Liver (tissue), 8 donors: ENCODE measurements at regions not wholly inside any gene's neighbourhood (a gene's known extent, or its start where the extent isn't known, plus 50 kb on each side); places are given as distances from the start of the nearest gene placed in this dataset.

Source experiments
- DNase-seq: peaks from one replicate; pipeline ENCODE4 v3.0.0-alpha.2; 2017; ENCODE audit warnings: low spot score
- H3K27ac ChIP-seq, 2 donors: one replicate each; pipeline ENCODE4 v1.7.0; 2013; ENCODE audit warnings: inconsistent platforms in 2 of 2, low read length in 2 of 2, control low read depth in 1 of 2, low read depth in 1 of 2, mild to moderate bottlenecking in 1 of 2
- H3K27me3 ChIP-seq, 4 donors: one replicate each; pipeline versions ENCODE4 v1.6.1 to v1.7.0; 2013; ENCODE audit warnings: low read length in 3 of 4, inconsistent platforms in 1 of 4, mild to moderate bottlenecking in 1 of 4, moderate library complexity in 1 of 4; ENCODE audit not compliant: control insufficient read depth in 4 of 4, insufficient read depth in 4 of 4
- H3K36me3 ChIP-seq, 4 donors: one replicate each; pipeline versions ENCODE4 v1.6.1 to v1.7.0; 2013; ENCODE audit warnings: low read length in 3 of 4, mild to moderate bottlenecking in 3 of 4, low read depth in 1 of 4, moderate library complexity in 1 of 4; ENCODE audit not compliant: control insufficient read depth in 4 of 4, insufficient read depth in 3 of 4
- H3K4me1 ChIP-seq, 4 donors: one replicate each; pipeline versions ENCODE4 v1.6.1 to v1.7.0; 2013; ENCODE audit warnings: low read length in 3 of 4, mild to moderate bottlenecking in 3 of 4, moderate library complexity in 1 of 4; ENCODE audit not compliant: control insufficient read depth in 4 of 4, insufficient read depth in 4 of 4
- H3K4me3 ChIP-seq, 3 donors: one replicate each; pipeline versions ENCODE4 v1.6.1 to v1.7.0; 2013; ENCODE audit warnings: low read length in 3 of 3, control low read depth in 1 of 3, low read depth in 1 of 3, mild to moderate bottlenecking in 1 of 3
- H3K9ac ChIP-seq, 2 donors: one replicate each; pipeline ENCODE4 v1.7.0; 2013; ENCODE audit warnings: low read length in 2 of 2, mild to moderate bottlenecking in 2 of 2, moderate library complexity in 2 of 2, control low read depth in 1 of 2, low read depth in 1 of 2
- H3K9me3 ChIP-seq, 4 donors: one replicate each; pipeline versions ENCODE4 v1.6.1 to v1.7.0; 2013; ENCODE audit warnings: low read length in 3 of 4; ENCODE audit not compliant: control insufficient read depth in 4 of 4
- EGR1 ChIP-seq, 2 donors: IDR thresholded peaks; 2 replicates each; pipeline ENCODE4 v1.6.1; 2016 to 2018; ENCODE audit warnings: antibody characterized with exemption in 2 of 2, low read depth in 2 of 2
- FOXA1 ChIP-seq: IDR thresholded peaks from 2 replicates; pipeline ENCODE4 v1.6.1; 2016; ENCODE audit warnings: antibody characterized with exemption
- FOXA2 ChIP-seq: IDR thresholded peaks from 2 replicates; pipeline ENCODE4 v1.6.1; 2016; ENCODE audit warnings: antibody characterized with exemption
- GABPA ChIP-seq, 2 donors: IDR thresholded peaks in 1 of 2; conservative IDR thresholded peaks in 1 of 2; 2 replicates each; pipeline ENCODE4 v1.6.1; 2016; ENCODE audit warnings: antibody characterized with exemption in 2 of 2, mild to moderate bottlenecking in 1 of 2, moderate library complexity in 1 of 2
- HNF4A ChIP-seq, 2 donors: conservative IDR thresholded peaks; 2 replicates each; pipeline ENCODE4 v1.6.1; 2016; ENCODE audit warnings: antibody characterized with exemption in 2 of 2, mild to moderate bottlenecking in 2 of 2
- HNF4G ChIP-seq: IDR thresholded peaks from 2 replicates; pipeline ENCODE4 v1.6.1; 2016; ENCODE audit warnings: antibody characterized with exemption
- JUND ChIP-seq, 2 donors: IDR thresholded peaks; 2 replicates each; pipeline ENCODE4 v1.6.1; 2016; ENCODE audit warnings: antibody characterized with exemption in 2 of 2
- MAX ChIP-seq: IDR thresholded peaks from 2 replicates; pipeline ENCODE4 v1.6.1; 2016; ENCODE audit warnings: antibody characterized with exemption
- NR2F2 ChIP-seq: IDR thresholded peaks from 2 replicates; pipeline ENCODE4 v1.6.1; 2016; ENCODE audit warnings: antibody characterized with exemption
- RAD21 ChIP-seq, 2 donors: IDR thresholded peaks; 2 replicates each; pipeline ENCODE4 v1.6.1; 2016; ENCODE audit warnings: antibody characterized with exemption in 2 of 2, mild to moderate bottlenecking in 2 of 2
- RXRA ChIP-seq, 2 donors: IDR thresholded peaks; 2 replicates each; pipeline ENCODE4 v1.6.1; 2017 to 2018; ENCODE audit warnings: antibody characterized with exemption in 2 of 2, mild to moderate bottlenecking in 1 of 2
- SP1 ChIP-seq: IDR thresholded peaks from 2 replicates; pipeline ENCODE4 v1.6.1; 2018; ENCODE audit warnings: antibody characterized with exemption, mild to moderate bottlenecking
- TAF1 ChIP-seq: conservative IDR thresholded peaks from 2 replicates; pipeline ENCODE4 v1.6.1; 2016; ENCODE audit warnings: antibody characterized with exemption, mild to moderate bottlenecking
- YY1 ChIP-seq: IDR thresholded peaks from 2 replicates; pipeline ENCODE4 v1.6.1; 2016; ENCODE audit warnings: antibody characterized with exemption, mild to moderate bottlenecking
- ZBTB33 ChIP-seq: IDR thresholded peaks from 2 replicates; pipeline ENCODE4 v1.6.1; 2016; ENCODE audit warnings: antibody characterized with exemption
- WGBS: extraction: QIAGEN DNeasy Blood & Tissue Kit; methylation state at CpG from one replicate; pipeline ENCODE4 v1.1.7; 2013; 5-methylcytosine and 5-hydroxymethylcytosine counted together
- TF ChIP-seq, protein P1 (sequence below): IDR thresholded peaks from 2 replicates; pipeline ENCODE4 v1.6.1; 2016; ENCODE audit warnings: antibody characterized with exemption, mild to moderate bottlenecking
- TF ChIP-seq, protein P2 (sequence below): IDR thresholded peaks from 2 replicates; pipeline ENCODE4 v1.6.1; 2016; ENCODE audit warnings: antibody characterized with exemption
- TF ChIP-seq, protein P3 (sequence below): fragments of 150-350 bp; IDR thresholded peaks from 2 replicates; pipeline ENCODE4 v1.5.1; 2017; ENCODE audit warnings: improper control_type of control experiment, low read depth, low read length; ENCODE audit not compliant: missing input control
- donor health status: healthy.
- donor health status: healthy.
- donor health status: healthy.
- donor health status: healthy.
- donor health status: healthy.

DNA sequence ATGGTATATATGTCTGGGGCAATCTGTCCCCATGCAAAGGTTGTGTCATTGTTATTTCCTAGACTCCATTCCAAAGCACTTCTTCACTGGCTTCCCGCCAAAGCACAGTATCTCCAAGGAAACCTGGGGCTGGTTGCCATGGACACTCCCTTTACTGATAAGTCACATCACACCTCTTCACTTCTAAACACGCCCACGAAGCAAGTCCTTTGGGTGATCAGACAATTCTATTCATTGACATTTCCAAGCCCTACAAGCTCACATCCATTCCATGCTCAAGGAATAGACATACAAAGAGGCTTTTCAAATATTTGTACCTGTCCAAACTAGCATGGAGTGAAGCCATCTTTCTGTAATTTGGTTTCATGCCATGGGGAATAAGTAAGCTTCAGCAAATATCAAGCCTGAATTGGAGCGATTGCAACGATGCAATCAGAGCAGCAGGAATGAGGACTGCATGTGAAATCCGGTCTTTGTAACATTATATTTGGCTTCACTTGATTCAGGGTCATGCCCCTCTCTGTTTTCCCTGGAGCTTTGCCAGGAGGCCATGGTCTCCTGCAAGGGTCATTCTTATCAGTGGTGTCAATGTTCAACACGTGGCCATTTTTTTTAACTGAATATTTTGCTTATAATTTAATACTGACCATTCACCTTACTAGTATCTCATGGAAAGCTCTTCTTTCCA is 201.6 kb upstream of the TMC3 start:
- DNase-seq, result peak; percentile 46
- TF ChIP-seq, protein P1, sequence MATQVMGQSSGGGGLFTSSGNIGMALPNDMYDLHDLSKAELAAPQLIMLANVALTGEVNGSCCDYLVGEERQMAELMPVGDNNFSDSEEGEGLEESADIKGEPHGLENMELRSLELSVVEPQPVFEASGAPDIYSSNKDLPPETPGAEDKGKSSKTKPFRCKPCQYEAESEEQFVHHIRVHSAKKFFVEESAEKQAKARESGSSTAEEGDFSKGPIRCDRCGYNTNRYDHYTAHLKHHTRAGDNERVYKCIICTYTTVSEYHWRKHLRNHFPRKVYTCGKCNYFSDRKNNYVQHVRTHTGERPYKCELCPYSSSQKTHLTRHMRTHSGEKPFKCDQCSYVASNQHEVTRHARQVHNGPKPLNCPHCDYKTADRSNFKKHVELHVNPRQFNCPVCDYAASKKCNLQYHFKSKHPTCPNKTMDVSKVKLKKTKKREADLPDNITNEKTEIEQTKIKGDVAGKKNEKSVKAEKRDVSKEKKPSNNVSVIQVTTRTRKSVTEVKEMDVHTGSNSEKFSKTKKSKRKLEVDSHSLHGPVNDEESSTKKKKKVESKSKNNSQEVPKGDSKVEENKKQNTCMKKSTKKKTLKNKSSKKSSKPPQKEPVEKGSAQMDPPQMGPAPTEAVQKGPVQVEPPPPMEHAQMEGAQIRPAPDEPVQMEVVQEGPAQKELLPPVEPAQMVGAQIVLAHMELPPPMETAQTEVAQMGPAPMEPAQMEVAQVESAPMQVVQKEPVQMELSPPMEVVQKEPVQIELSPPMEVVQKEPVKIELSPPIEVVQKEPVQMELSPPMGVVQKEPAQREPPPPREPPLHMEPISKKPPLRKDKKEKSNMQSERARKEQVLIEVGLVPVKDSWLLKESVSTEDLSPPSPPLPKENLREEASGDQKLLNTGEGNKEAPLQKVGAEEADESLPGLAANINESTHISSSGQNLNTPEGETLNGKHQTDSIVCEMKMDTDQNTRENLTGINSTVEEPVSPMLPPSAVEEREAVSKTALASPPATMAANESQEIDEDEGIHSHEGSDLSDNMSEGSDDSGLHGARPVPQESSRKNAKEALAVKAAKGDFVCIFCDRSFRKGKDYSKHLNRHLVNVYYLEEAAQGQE, result no peak
- TF ChIP-seq ZBTB33 (no peak), HNF4G (peak; percentile 40), RXRA (IDR thresholded peaks at IDR 0.05) (peak; percentile 73 to 78), FOXA1 (peak; percentile 7), SP1 (peak; percentile 53), RAD21 (IDR thresholded peaks at IDR 0.05) (no peak), EGR1 (IDR thresholded peaks at IDR 0.05; ENCODE audit: low read depth in 2 of 2) (peak in 1 of 2 donors; percentile 11), TAF1 (no peak), JUND (IDR thresholded peaks at IDR 0.05) (peak in 1 of 2 donors; percentile 32), YY1 (peak; percentile 49), HNF4A (conservative IDR thresholded peaks at IDR 0.05) (peak; percentile 64 to 79), NR2F2 (peak; percentile 92), FOXA2 (no peak), GABPA (IDR thresholded peaks at IDR 0.05 in 1 of 2, conservative IDR thresholded peaks at IDR 0.05 in 1 of 2) (no peak), MAX (no peak)
- TF ChIP-seq, protein P2, sequence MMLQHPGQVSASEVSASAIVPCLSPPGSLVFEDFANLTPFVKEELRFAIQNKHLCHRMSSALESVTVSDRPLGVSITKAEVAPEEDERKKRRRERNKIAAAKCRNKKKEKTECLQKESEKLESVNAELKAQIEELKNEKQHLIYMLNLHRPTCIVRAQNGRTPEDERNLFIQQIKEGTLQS, result peak; percentile 31
- TF ChIP-seq, protein P3, sequence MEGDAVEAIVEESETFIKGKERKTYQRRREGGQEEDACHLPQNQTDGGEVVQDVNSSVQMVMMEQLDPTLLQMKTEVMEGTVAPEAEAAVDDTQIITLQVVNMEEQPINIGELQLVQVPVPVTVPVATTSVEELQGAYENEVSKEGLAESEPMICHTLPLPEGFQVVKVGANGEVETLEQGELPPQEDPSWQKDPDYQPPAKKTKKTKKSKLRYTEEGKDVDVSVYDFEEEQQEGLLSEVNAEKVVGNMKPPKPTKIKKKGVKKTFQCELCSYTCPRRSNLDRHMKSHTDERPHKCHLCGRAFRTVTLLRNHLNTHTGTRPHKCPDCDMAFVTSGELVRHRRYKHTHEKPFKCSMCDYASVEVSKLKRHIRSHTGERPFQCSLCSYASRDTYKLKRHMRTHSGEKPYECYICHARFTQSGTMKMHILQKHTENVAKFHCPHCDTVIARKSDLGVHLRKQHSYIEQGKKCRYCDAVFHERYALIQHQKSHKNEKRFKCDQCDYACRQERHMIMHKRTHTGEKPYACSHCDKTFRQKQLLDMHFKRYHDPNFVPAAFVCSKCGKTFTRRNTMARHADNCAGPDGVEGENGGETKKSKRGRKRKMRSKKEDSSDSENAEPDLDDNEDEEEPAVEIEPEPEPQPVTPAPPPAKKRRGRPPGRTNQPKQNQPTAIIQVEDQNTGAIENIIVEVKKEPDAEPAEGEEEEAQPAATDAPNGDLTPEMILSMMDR, result no peak

More for the DNA sequence above, 201.6 kb upstream of the TMC3 start:
- Histone ChIP-seq H3K27me3 (peaks cover 0 to 2% (median 0%) of the 10 kb centered on the region in 4 donors), H3K4me1 (peaks cover 0 to 6% (median 1%) of the 10 kb centered on the region in 4 donors), H3K27ac (no peak overlapping the region), H3K9ac (no peak overlapping the region), H3K9me3 (peaks cover 0 to 8% (median 2%) of the 10 kb centered on the region in 4 donors), H3K4me3 (no peak overlapping the region), H3K36me3 (no peaks in the 10 kb centered on the region)
- 22% methylated on average over 7 of the region's 7 CpGs for WGBS
